CD4-positive, alpha-beta T cell treated with Interleukin-12 subunit alpha and Interleukin-12 subunit beta, for 1 hour (primary cell): ENCODE measurements at regions not wholly inside any gene's neighbourhood (a gene's known extent, or its start where the extent isn't known, plus 50 kb on each side); places are given as distances from the start of the nearest gene placed in this dataset.

ENCODE experiments used
- DNase-seq: peaks from one replicate; pipeline ENCODE4 v3.0.0-alpha.2; 2020

DNA sequence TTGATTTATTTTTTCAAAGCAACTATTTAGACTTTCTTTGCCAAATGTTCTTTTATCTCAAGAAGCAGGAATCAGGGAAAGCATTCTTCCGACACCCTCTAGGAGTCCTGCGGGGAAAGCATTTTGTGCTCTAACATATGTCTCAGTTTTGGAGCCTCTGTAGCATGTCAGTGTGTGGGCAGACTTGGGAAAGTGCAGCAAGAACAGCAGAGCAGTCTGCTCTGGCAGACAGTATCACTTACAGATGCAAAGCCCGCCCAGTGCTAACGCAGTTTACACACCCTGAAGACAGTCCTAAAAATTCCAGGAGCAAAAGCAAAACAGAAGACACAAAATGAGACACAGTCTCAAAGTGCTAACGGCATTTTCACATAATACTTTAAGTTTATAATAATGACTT lies 393.5 kb downstream of the KLF12 start:
- DNase-seq: no peak

DNA sequence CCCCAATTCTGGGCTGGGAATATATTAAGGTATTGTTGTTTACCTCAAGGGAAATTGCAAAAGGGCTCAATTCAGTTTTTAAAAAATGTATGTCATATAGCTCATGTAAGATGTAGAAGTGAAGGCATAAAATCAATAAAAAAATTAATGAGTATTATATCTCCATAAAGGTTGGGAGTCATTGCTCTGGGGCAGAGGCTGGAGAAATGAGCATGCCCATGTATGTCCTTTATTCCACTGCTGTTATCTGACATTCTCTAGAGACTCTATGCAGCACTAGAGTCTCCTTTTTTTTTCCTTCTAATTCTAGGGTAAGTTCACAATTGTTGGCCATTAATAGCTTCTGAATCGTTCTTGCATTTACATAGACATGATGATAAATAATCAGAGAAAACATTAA lies 394.8 kb downstream of the KLF12 start:
- DNase-seq: no peak

DNA sequence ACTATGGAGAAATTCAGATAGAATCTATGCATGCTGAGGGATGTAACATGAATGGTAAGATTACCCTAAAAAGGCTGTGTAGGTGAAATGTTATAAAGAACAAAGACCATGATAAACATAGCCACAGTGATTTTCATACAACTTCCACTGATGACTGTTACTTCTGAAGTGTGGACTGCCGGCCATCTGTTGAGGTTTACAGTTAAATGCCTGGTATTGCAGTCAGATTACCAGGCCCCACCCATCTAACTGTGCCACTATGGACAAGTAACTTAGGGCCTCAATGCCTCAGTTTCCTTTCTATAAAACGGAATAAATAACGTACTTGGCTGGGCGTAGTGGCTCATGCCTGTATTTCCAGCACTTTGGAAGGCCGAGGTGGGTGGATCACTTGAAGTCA lies 395.6 kb downstream of the KLF12 start:
- DNase-seq: no peak

DNA sequence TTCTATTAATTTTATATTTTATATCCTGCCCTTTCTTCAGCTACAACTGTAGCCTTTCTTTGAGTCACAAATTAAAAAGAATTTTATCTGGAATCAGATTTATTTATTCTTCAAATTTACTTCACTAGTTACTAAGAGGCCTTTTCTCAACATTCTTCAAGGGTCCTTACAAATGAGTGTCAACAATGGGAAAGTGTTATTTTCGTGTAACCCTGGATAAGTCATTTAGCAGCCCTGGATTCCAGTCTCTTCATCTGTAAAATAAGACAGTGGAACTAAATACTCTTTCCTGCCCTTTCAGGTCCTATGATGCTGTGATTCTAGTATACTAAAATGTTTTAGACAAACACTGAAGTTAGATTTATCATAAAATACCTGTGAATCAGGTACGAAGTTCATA lies 397.0 kb downstream of the KLF12 start:
- DNase-seq: no peak

DNA sequence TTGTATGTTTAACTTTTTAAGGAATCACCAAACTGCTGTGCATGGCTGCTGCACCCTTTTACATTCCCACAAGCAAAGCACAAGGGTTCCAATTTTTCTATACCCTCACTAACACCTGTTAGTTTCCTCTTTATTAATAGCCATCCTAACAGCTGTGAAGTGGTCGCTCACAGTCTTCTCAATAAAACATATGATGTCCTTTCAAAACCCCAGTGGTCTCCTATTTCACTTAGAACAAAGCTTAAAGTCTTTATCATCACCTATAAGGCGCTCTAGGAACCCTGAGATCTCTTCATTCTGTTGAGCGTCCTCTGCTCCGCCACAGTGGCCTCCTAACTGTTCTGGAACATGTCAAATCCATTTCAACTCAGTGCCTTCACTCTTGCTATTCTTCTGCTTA lies 400.5 kb downstream of the KLF12 start:
- DNase-seq: no peak

DNA sequence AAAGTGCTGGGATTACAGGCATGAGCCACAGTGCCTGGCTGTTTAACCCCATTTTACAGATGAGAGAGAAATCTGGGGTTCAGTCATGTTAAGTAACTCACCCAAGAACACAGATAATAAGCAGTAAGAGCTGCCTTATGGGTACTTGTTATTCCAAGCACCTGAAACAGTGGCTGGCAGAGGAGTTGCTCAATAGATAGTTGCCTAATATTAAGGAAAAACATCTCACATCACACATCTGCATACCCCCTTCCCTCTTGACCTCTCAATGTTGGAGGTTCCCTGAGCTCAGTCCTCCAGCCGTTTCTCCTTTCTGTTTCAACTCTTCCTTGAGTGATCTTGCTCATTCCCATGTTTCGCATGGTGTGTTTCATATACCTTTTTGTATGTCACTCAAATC lies 401.9 kb downstream of the KLF12 start:
- no peak for DNase-seq

DNA sequence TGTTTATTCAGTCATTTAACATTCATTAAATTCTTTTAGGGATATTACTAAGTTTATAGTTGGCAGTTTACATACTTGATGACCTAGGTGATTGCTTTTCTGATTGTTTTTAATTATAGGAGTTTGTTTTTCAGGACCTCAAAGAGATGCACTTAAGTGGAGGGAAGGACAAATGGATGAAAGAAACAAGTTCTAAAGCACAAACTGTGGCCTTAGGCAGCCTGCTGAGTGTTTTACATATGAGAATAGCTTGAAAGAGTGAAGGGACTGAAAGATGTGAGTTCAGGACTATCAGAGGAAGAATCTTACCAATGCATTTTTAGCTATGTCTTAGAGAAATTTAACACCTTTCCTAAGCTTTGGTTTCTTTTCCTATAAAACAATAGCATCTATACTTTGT lies 402.6 kb downstream of the KLF12 start:
- DNase-seq: no peak

DNA sequence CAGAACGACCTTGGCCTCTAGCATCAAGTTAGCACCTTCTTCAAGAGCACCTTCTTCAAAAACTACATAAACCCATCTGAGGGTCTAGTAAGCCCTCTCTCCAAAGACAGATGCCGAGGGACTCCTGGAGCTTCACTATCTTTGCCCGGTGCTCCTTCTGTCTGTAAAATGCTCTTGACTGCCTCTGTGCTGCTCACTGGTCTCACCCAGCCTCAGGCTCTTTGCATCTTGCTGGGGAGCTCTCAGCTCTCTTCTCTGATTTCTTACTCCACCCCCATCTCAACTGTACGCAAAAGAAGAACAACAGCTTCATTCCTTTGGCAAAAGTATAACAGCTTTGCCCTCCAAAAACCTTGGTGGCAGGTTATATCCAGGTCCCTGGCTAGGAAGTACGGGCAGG lies 404.2 kb downstream of the KLF12 start:
- DNase-seq: no peak

DNA sequence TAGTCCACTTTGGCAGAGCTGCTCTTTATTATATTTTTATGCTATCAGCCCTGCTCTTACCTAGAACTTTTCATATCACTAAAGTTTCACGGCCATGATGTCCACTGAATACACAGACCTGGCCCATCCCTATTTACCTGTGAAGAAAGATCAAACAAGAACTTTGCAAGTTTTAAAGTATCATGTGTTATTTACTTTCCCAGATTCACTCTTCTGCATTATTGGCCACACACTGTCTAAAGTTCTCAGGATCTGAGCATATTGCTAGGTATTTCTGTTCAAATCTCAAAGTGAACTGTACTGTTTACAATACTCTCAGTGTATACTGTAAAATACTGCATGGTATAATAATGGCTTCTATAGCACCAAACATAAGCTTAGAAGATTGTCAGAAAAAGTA lies 405.2 kb downstream of the KLF12 start:
- DNase-seq: no peak

DNA sequence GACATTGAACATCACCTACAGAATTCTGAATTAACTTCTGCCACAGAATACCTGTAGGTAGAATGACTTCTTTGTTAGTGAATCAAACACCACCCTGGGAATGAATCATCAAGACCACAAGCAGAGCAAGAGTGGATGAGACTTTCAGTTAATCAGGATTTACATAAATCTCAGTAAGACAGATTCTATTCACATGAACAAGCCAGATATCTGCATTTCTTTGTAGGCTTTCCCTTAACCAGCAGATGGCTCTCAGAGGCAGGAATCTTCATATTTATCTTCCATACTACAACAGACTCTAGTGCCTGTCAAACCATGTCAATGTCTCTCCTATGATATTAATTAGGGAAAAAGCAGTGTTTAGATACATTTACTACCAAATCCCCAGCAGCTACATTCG lies 412.1 kb downstream of the KLF12 start:
- DNase-seq: peak; percentile 23

DNA sequence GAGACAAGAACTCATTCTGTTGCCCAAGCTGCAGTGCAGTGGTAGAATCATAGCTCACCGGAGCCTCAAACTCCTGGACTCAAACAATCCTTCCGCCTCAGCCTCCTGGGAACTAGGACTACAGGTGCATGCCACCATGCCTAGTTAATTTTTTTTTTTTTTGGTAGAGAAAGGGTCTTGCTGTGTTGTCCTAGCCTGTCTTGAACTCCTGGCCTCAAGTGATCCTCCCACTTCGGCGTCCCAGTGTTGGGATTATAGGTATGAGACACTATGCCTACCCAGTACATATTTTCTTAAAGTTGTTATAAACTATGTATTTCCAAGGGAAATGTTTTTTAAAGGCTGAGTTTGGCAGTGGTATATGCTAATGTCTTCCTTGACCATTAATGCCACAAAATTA lies 412.6 kb downstream of the KLF12 start:
- no peak for DNase-seq

DNA sequence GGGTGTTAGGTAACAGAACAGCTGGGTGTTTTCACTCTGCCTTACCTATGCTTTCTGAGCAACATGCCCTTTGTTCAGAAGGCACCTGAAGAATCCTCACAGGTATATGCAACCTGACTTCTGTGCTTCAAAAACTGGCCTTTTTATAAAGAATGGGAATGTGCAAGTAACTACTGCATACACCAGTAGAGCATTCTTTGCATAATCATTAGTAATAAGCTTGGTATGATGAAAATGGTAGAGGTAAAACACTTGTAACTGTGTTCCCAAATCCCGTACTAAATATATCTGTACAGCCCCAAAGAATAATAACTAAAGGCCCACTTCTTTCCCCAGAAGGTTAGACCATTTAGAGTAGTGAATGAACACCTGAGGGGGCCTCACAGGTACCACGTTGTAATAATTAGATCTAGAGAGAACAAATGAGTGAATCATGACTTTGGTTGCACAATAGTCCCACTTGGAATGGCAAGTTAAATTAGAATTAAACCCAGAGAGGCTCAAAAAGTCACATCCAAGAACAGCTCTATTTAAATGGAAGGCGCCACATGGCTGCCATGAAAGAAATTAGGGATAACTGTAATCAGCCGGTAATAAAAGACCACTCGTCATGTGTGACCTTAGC lies 413.9 kb downstream of the KLF12 start:
- DNase-seq: no peak

DNA sequence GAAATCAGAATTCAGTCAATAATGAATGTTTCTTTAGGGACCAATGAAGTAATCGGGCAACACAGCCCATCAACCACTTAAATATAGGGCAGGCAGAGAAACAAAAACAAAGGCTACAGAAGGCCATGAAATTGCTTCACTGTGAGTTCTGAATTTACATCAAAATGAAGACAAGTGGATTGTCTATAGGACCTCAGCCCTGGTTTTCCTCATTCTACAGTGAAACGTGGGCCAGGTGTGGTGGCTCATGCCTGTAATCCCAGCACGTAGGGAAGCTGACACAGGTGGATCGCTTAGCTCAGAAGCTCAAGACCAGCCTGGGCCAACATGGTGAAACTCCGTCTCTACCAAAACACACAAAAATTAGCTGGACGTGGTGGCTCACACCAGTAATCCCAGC lies 416.0 kb downstream of the KLF12 start:
- DNase-seq: no peak

DNA sequence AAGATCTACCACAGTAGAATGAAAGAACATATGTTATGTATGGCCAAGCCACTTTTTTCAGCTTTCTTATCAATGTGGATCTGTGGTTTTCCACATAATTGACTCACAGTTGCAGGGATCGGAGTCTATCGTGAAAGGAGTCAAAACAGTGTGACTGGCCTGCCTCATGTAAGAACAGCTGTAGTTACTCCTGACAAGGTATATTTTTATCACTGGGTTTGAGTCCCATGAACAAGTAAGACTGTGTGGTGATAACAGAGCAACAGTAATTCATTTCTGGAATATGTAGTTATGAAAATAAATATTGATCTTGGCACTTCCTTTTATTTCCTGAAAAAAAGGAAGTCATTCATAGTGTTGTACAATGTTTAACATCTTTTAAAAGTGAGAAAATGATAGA lies 416.6 kb downstream of the KLF12 start:
- DNase-seq: peak; percentile 57

DNA sequence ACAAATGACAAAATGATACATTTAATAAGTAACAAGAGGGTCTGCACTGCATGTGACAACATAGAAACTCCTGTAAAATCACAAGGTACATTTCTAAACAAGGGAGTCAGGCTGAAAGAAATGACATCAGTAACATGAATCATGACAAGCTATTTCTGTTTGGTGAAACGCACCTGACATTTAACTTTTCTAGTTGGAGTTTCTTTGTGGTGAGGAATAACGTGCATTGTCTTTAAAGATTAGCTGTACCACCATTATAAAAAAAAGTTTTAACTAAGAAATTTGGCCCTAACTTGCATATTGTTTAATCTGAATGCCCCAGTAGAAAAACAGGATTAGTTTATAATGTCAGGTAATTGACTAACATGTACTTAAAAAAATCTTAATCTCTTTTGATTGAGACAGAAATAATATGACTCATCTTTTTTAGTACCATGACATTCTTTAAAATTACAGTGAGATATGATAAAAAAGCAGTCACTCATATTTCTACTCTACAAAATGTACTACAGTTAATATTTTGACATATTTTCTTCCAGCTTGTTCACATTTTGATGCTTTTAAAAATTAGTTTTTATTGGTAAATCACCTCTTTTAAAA lies 418.2 kb downstream of the KLF12 start:
- DNase-seq: no peak

DNA sequence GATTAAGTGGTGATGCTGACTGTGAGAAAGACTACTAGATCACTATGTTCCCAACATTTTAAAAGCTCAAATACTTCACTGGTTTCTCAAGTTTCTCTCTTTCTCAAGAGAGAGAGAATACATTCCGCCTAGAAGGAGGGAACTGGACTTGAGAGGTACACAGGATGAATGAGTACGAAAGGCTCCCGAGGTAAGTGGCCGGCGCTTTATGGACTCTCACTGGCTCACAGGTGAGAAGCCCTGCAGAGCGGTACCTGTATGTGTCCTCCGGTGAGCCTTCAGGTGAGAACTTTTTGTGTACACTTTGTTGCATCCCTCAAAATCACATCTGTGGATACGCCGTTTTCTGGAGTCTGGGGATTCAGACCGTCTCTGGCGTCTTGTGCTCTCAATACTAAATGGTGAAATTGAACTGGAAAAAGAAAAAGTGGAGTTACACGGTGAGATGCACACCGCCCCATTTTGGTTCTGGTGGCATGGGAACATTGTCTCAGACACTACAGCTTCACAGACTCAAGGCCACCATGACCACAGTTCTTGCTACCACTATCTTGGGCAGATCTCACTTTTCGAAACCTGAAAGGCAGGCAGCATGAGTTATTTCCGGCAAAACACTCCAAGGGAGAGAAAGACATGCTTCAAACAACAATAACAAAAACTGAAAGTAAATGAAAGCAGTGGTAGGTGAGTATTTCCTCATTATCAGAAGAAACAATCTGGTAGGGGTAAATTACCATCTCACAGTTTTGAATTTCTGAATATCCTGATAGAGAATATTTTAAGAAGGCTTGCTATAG lies 418.9 kb downstream of the KLF12 start:
- peak; percentile 88 for DNase-seq

DNA sequence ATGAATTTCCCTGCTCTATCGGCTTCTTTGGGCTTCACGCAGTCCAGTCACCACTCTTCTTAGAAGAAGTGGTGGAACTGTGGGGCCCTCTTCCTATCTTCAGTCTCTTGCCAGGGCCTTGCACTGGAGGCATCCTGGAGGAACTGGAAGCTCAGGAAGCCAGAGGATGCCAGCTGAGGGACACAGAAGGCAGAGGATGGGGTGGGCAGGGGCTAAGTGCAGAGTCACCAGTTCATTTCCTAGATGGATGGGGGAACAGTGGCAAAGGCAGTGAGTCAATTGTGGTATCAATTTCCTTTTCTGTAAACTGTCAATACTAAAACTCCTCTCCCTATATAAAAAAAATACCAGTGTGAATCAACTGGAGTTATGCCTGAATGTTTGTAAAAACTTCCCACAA lies 419.7 kb downstream of the KLF12 start:
- DNase-seq: peak; percentile 11

DNA sequence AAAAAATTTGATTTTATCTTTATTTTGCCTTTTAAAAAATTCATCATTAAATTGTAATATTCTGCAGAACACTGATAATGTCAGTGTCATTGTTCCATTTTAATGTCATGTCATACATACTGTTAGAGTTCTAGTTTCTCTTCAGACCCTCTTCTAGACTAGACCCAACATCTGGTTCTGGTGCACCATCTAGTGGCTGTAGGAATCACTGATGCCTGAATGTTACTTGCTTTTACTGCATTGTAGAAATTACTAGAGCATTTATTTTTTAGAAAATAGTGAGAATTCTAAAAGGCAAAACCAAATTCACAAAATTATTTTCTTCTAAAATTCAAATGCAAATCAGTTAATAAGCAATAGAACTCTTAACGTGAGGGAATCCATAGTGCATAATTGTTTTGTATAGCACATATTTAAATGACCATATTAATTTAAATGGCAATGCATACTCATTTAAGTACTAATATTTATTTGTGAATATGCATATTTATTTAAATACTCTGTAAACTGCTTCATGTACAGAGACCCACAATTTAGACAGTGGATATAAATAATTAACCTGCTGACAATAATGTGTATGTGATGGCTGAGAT lies 425.7 kb downstream of the KLF12 start:
- peak; percentile 75 for DNase-seq

DNA sequence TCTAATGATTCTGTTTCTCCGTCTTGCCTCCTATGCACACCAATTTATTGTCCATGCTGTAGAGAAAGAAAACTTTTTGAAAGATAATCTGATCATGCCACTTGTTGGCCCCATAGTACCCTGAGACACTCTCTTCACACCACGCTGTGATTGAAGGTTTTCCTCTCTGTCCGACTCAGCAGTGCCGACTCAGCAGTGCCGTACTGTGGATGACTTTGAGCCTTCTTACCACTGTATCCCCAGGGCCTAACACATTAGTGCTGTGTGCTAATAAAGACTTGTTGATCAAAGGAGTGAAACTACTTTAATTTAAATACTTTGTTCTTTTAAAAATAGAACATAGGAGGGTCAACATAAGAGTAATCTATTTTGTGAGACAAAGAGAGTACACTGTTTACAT lies 429.6 kb downstream of the KLF12 start:
- DNase-seq: no peak

DNA sequence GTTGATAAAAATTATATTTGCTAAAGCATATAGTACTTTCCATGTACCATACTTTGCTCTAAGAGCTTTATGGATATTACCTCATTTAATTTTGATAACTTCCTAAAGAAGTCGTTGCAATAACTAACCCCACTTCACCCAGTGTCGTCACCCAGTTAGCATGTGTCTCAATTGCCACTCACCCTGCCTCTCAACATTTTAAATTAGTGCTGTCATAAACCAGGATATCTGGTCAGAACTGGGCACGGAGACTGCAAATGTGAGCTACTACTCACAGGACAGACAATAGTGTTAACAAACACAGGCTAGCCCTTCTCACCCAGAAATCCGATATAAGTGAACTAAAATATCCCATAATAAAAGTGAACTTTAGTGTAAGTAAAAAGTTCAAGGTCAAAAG lies 430.6 kb downstream of the KLF12 start:
- DNase-seq: no peak

DNA sequence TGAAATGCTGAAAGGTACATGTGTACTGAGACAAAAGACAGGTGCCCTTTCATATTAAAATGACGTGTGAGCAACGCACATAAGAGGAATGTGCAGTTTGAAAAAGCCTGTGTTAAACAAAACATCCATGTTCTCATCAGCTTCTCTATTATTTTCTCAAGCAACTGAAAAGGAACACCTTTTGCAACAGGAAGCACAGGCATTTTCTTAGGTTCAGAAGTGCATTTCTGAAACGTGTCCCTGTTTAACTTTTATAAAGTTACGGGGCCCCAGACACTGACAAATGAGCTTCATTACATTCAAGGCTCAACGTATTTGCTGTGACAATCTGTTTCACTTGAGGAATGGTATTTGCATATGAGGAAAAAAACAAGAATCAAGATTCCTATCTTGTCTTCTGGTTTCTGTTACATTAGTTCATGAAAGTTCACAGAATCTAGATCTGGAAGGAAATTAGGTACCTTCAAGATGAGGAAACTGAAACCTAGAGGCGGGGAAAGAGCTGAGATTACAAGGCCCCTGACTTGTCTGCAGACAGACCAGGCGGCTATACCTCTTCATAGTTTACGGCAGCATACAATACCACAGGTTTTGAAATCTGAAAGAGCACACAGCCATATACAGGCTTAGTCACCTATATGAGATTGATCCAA lies 431.7 kb downstream of the KLF12 start:
- DNase-seq: peak; percentile 65

DNA sequence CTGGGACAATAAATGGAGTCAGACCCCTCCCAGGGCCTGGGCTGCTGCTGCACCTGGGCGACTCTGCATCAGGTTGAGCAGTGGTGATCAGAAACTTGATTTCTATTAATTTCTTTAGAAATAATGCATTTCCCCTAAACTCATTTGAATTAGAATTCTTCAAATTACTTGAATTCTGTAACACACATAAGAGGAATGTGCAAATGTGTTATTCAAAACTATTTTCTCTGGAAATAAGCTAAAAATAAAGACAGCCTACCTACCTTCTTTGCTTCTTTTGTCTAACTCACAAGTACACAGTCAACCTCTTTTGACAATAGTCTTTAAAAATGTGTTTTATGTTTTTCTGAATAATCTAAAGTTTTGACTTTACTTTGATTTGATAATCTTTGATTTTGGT lies 433.0 kb downstream of the KLF12 start:
- DNase-seq: no peak

DNA sequence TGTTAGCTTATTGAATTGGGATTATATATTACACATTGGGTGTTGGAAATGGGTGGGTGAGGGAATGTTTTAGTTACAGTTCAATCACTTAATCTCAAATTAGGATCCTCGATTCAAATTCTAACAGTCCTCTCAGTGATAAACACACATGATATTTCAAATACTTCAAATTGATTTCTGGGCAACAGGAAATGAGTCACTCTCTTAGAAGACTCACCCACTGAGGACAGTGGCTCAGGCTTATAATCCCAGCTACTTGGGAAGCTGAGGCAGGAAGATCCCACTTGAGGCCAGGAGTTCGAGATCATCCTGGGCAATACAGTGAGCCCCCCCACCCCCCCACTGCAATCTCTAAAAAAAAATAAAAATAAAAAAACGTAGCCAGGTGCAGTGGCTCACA lies 435.3 kb downstream of the KLF12 start:
- DNase-seq: no peak

DNA sequence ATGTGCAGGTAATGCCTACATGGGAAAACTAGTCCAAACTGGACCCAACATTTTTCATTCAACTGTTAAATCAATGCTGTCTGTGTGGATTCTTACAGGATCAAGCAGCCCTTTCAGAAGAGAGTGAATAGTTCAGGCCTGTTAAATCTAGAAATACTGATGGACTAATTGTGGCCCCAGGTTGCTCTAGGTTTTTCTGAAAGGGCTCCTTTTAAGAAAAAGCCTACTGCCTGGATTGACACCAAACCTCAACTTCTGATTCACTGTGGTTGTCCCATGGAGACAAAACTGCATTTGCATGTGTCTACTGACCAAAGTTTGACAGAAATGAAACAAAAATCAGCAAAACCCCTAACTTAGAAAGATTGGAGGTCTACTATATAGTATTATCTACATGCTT lies 437.0 kb downstream of the KLF12 start:
- no peak for DNase-seq
